Fibroblast of mammary gland (primary cell): ENCODE measurements at regions not wholly inside any gene's neighbourhood (a gene's known extent, or its start where the extent isn't known, plus 50 kb on each side); places are given as distances from the start of the nearest gene placed in this dataset.

Source experiments
- DNase-seq: peaks from one replicate; pipeline ENCODE4 v3.0.0-alpha.2; 2010; ENCODE audit warnings: low read depth
- H3K4me3 ChIP-seq: 2 replicates; pipeline ENCODE4 v1.5.1; 2011; ENCODE audit warnings: low read depth, mild to moderate bottlenecking, low read length, moderate library complexity; ENCODE audit not compliant: control insufficient read depth
- TF ChIP-seq, protein P1 (sequence below): conservative IDR thresholded peaks from 2 replicates; pipeline ENCODE4 v1.5.1; 2011; ENCODE audit warnings: low read depth, low read length, inconsistent platforms; ENCODE audit not compliant: control insufficient read depth, insufficient read depth

DNA sequence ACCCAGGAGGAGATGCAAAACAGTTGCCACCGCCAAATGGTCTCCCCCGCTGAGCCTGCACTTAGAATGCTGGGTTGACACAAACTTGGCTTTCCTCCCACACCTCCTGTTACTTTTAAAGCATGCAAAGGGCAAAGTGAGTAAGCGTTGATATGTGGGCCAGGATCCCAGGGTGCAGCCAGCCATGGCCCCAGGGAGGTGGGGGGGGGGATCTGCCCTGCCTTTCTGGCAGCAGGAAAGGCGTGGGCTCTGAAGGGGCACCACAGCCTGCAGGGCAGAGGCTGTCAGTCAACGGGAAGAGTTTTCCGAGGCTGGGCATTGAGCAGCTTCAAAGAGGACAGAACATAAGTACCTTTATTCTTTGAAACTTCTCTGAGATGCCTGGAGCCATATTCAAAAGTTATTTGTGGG, 142.3 kb downstream of the ABCC12 start:
- TF ChIP-seq, protein P1, sequence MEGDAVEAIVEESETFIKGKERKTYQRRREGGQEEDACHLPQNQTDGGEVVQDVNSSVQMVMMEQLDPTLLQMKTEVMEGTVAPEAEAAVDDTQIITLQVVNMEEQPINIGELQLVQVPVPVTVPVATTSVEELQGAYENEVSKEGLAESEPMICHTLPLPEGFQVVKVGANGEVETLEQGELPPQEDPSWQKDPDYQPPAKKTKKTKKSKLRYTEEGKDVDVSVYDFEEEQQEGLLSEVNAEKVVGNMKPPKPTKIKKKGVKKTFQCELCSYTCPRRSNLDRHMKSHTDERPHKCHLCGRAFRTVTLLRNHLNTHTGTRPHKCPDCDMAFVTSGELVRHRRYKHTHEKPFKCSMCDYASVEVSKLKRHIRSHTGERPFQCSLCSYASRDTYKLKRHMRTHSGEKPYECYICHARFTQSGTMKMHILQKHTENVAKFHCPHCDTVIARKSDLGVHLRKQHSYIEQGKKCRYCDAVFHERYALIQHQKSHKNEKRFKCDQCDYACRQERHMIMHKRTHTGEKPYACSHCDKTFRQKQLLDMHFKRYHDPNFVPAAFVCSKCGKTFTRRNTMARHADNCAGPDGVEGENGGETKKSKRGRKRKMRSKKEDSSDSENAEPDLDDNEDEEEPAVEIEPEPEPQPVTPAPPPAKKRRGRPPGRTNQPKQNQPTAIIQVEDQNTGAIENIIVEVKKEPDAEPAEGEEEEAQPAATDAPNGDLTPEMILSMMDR: no peak
- DNase-seq: no peak
- no peak overlapping the region for H3K4me3 ChIP-seq

DNA sequence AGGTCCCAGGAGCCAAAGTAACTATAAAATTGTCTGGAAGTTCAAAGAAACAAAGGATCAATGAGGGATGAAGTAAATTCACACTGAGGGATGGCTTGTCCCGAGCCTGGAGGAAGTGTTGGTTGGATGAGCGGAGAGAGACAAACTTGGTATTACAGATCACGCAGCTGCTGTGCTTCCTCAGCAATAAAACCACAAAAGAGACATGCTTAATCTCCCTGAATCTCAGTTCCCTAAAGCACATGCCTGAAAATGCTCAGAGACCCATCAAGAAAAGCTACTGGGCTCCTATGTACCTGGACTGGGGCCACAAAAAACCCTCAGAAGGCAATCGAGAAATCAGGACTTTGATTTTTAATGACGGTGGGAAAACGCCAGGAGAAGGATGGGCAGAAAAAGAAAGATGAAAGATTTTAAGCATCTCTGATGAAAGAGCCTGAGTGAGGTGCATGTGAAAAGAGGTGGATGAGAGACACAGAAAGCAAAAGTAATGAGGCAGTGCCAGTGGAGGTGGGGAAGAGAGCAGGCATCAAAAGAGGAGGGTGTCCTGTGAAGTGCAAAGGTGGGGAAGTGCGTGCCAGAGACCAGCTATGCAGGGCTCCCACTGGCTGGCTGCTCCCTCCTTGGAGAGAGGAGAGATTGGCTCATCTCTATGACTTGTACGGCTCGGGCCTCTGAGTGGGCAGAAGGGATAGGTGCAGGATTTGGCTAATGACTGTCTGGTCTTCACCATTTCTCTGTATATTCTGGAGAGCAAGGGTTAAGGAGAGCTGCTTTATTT, 143.7 kb downstream of the ABCC12 start:
- no peak for DNase-seq
- TF ChIP-seq, protein P1: no peak
- no peak overlapping the region for H3K4me3 ChIP-seq

DNA sequence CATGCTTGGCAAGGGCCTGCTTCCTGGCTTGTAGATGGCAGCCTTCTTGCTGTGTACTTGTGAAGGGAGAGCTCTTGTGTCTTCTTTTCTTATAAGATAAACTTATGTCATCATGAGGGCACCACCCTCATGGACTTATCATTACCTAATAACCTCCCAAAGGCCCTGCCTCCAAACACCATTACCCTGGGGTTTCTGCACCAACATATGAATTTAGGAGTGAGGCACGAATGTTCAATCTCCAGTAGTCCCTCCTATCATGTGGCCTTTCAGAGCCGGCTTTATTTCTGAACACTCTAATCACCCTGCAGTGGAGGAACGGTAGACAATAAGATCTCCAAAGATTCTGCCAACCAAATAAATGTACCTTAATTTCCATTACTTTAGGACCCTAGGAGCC, 144.3 kb downstream of the ABCC12 start:
- TF ChIP-seq, protein P1: no peak
- no peak for DNase-seq
- no peak overlapping the region for H3K4me3 ChIP-seq

DNA sequence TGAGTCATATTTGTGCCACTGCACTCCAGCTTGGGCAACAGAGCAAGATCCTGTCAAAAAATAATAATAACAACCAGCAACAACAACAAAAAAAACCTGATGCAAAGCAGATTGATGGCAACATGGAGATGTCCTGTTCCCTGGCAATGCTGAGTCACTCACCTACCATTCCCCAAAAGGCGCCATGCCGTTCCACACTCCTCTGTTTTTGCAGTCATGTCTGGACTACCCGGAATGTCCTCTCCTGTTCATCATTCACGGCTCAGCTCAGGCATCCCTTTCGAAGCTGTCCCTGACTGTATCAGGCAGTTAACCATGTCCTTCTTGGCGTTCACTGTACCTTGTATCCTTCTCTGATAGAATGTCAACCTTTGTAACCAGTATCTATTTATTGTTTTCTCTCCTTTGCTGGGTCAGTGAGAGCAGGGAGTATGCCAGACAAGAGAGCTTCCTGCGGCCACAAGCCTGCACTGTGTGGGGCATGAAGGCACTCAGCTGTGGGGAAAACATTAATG, 147.7 kb downstream of the ABCC12 start:
- no peak overlapping the region for H3K4me3 ChIP-seq
- TF ChIP-seq, protein P1: no peak
- no peak for DNase-seq

DNA sequence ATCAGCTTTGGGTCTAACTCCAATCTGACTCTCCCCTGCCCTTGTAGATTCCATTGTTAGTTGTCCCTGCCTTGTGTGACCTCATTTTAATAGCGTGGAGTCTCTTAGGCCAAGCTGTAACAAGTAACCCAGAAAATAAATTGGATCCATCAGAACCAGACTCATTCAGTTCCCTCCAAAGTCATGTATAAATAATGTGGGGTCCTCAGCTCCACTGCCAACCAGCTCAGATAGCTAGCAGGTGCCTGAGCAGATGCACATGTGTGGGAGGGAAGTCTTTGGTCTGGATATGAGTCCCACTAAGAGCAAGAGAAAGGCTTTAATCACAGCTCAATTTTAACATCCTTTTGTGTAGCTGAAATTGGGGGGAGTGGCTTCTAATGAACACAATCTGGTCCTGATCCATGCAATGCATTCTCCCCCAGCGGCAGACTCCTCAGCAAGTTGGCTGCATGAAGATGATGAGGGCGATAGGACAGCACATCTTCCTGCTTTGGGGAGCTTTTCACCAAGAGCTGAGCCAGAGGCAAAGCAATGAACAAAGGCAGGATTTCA, 151.6 kb downstream of the ABCC12 start:
- DNase-seq: no peak
- TF ChIP-seq, protein P1: no peak

DNA sequence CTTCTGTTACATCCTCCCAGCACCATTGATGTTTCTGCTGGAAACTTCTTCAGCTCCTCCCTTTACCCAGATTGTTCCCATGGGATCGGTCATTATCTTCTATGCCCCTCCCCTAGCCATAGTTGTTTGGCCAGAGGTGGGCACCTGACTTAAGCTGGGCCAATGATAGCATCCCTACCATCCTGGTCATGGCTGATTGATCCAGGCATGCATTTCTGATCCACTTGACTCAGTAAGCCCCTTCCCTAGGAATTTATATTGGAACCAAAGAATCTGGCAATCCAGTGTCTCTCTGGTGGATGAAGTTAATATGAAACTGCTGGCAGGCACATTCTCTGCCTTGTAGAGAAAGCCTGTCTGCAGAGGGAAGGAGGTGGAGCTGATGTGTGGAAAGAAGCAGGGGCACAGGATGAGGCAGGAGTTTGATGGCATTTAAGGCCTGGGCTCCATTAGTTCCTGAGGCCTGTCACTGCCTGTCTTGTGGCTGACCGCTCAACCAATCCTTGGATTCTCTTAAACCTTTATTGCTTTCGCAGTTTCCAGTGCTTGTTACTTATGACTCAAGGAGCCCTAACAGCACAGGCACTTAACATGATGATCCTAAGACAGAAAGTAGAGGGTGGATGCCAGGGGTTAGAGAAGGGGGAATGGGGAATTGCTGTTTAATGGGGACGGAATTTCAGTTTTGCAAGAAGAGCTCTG, 152.4 kb downstream of the ABCC12 start:
- no peak overlapping the region for H3K4me3 ChIP-seq
- TF ChIP-seq, protein P1: no peak
- peak; percentile 52 for DNase-seq

More for the DNA sequence above, 151.6 kb downstream of the ABCC12 start:
- H3K4me3 ChIP-seq: no peak overlapping the region
